SK-N-SH (cell line): ENCODE measurements at regions not wholly inside any gene's neighbourhood (a gene's known extent, or its start where the extent isn't known, plus 50 kb on each side); places are given as distances from the start of the nearest gene placed in this dataset.

Experiments
- CTCF ChIP-seq: fragments of 200-600 bp; sonication (generic); IDR thresholded peaks from 2 replicates; pipeline ENCODE4 v1.6.1; 2017; ENCODE audit warnings: antibody characterized with exemption, mild to moderate bottlenecking, moderate library complexity
- EP300 ChIP-seq, 2 experiments: IDR thresholded peaks; 2 replicates each; pipeline versions ENCODE4 v1.4.0 to v1.6.1; 2012; ENCODE audit warnings: borderline replicate concordance in 1 of 2, low read depth in 1 of 2, low read length in 1 of 2
- FOXM1 ChIP-seq: IDR thresholded peaks from 2 replicates; pipeline ENCODE4 v1.4.0; 2012; ENCODE audit warnings: low read depth, mild to moderate bottlenecking
- JUND ChIP-seq: IDR thresholded peaks from 2 replicates; pipeline ENCODE4 v1.4.0; 2012
- MEF2A ChIP-seq: IDR thresholded peaks from 2 replicates; pipeline ENCODE4 v1.4.0; 2012; ENCODE audit warnings: low read depth, borderline replicate concordance
- NFIC ChIP-seq: IDR thresholded peaks from 2 replicates; pipeline ENCODE4 v1.4.0; 2012; ENCODE audit warnings: borderline replicate concordance
- NRF1 ChIP-seq: IDR thresholded peaks from 2 replicates; pipeline ENCODE4 v1.6.1; 2012; ENCODE audit warnings: low read depth, mild to moderate bottlenecking, low read length
- PBX3 ChIP-seq: IDR thresholded peaks from 2 replicates; pipeline ENCODE4; 2012
- RCOR1 ChIP-seq: fragments of 150-350 bp; IDR thresholded peaks from 2 replicates; pipeline ENCODE4 v1.6.1; 2017; ENCODE audit warnings: antibody characterized with exemption, low read length
- USF2 ChIP-seq: fragments of 150-350 bp; IDR thresholded peaks from 2 replicates; pipeline ENCODE4 v1.6.1; 2017; ENCODE audit warnings: antibody characterized with exemption, low read length, low read depth, borderline replicate concordance

GRCh38 chr4:189113389-189113888 lies 827.2 kb upstream of the FRG1 start:
- TF ChIP-seq PBX3 (no peak), CTCF (no peak), MEF2A (no peak), NFIC (no peak), FOXM1 (no peak), RCOR1 (no peak), JUND (no peak), EP300 (IDR thresholded peaks at IDR 0.05; ENCODE audit: borderline replicate concordance in 1 of 2, low read depth in 1 of 2, low read length in 1 of 2) (no peak), NRF1 (no peak), USF2 (no peak)
